Sciatic nerve (tissue), 2 donors: ENCODE measurements at regions not wholly inside any gene's neighbourhood (a gene's known extent, or its start where the extent isn't known, plus 50 kb on each side); places are given as distances from the start of the nearest gene placed in this dataset.

Source experiments
- ATAC-seq: fragments of 200-7000 bp; cut with Tn5 transposase; one replicate; pipeline ENCODE4 v1.9.1; 2020; ENCODE audit warnings: mild to moderate bottlenecking, moderate library complexity
- DNase-seq: peaks from one replicate; pipeline ENCODE4 v3.0.0-alpha.2; 2020; ENCODE audit warnings: low spot score
- intact Hi-C: fragments of 100-400 bp; cut with DNase I; formaldehyde crosslinking; loops from one replicate; pipeline ENCODE4 v1.14.2; 2022
- donor health status: DM: no; HTN: no; CAD: no.
- donor health status: DM: no; HTN: no; CAD: no.

DNA sequence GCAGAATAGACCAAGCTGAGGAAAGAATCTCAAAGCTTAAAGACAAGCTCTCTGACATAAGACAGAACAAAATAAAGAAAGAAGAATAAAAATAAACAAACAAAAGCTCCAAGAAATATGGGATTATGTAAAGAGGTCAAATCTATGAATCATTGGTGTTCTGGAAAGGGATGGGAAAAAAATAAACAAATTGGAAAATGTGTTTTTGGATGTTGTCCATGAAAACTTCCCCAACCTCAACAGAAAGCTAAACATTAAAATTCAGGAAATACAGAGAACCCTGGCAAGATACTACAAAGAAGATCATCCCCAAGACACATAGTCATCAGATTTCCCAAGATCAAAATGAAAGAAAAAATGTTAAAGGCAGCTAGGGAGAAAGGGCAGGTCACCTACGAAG lies 662.0 kb upstream of the CDH18 start:
- DNase-seq (no peak), ATAC-seq (no peak)
- intact Hi-C loops: no loop called here

DNA sequence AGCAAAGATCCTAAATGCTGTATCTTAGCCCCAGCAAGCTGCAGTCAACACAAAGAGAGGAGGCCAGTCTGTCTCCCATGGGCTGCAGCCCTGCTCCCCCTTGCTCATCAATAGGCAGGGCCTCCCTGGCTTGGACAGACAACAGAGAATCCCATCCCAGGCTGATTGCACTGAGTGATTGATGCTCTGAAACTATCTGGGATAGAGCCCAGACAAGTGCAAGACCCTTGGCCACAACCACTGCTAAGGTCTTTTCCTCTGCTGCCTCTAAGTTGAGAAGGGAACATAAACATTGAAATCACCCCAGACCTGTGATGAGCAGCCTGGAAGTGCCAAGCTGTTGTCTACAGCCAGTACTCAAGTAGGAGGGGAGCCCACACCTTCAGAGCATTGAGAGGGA lies 661.0 kb upstream of the CDH18 start:
- intact Hi-C loops: no loop called here

DNA sequence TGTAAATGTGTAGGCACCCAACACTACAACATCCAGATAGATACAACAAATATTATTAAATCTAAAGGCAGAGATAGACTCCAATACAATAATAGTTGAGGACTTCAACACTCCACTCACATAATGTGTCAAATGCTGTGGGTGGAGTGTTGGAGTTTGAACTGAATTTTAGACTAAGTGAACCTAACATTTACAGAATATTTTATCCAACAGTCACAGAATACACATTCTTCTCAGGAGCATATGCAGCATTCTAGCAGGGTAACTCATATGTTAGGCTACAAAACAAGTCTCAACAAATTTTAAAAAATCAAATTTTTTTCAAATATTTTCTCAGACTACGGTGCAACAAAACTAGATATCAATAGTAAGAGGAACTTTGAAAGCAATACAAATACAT lies 648.7 kb upstream of the CDH18 start:
- intact Hi-C loops: no loop called here
- ATAC-seq: no peak
- no peak for DNase-seq

More for the DNA sequence above, 661.0 kb upstream of the CDH18 start:
- ATAC-seq: no peak
- no peak for DNase-seq

DNA sequence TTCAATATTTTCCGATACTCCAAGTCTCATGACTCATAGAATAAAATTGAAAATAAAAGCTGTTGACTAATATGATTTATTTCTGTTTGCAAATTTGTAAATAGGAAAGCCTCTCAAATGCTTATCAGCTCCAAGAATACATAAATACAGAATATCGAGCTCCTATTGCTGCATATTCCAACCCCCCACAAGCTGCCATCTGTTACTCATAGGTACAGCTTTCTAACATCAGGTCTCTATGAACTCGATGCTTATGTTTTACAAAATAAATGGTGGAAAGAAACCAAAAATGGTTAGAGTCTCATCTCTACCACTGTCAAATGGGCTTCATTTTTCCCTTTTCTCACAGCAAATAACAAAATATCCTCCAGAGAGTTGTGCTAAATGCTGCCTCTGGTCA lies 631.6 kb upstream of the CDH18 start:
- intact Hi-C loops: no loop called here
- ATAC-seq (no peak), DNase-seq (no peak)

DNA sequence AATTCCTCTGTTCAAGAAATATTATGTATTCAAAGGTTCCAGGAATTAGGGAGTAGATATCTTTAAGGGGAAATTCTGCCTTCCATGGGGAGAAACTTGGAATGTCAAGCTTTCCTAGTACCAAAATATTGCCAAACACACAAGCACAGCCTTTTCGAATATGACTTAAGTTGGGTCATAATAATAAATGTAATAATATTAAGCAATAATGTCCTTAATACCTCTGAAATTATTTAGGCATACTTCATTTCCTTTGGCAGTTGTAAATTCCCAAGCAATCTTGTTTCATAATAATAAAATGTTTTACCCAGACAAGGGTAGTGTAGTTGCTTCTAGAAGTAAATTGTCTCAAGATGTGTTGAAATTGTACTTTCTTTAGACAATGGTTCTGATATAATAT lies 630.3 kb upstream of the CDH18 start:
- ATAC-seq (peak; percentile 66), DNase-seq (no peak)
- intact Hi-C loops: no loop called here

DNA sequence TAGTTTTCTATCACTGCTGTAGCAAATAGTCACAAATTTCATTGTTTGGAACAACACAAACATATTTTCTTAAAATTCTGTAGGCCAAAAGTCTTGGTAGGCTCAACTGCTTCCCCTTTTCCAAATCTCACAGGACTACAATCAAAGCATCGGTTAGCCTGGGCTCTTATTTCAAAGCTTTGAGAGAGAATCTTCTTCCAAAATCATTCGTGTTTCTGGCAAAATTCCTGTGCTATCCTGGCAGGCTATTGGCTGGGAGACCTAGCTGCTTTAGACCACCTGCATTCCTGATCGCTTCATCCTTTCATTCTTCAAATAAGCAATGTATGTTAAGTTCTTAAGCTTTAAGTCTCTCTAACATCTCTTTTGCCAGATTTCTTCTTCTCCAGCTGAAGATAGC lies 629.8 kb upstream of the CDH18 start:
- intact Hi-C loops: no loop called here
- ATAC-seq (peak; percentile 13), DNase-seq (no peak)

DNA sequence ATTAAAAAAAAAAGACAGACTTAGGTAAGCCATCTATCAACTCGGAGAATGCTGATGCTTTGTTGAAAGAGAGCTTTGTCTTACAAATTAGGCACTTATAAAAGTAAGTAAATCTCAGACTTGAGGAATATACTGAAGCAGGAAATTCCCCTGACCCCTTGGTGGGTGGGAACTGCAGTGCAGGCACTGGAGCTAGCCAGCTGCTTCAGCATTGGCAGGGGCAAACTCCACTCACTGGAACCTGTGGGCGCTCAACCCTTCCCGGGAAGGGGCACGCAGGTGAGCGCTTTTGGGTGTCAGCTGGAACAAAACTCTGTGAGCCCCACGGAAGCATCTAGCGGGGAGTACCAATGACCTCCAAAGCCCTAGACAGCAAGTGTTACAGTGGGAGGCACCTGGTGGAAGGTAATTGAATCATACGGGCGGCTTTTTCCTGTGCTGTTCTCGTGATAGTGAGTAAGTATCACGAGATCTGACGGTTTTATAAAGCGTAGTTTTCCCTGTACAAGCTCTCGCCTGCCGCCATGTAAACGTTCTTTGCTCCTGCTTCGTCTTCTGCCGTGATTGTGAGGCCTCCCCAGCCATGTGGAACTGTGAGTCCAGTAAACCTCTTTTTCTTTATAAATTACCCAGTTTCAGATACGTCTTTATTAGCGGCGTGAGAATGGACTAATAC lies 628.0 kb upstream of the CDH18 start:
- ATAC-seq: no peak
- intact Hi-C loops: no loop called here
- no peak for DNase-seq

DNA sequence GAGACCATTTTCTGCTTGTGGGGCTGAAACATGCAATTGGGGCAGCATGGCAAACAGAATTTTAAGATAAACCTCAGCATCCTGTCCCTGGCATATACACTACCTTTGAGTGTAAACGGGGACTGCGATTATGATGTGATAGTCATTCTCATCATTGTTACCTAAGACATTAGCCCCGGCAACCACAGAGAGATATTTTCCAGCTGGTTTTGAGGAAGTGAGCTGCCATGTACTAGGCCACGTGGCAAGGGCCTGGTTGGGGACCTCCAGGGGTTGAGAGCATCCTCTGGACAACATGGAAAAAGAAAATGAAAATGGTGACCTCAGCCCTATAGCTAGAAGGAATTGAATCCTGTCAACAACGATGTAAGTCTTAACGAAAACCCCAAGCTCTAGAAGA lies 623.6 kb upstream of the CDH18 start:
- ATAC-seq: no peak
- no peak for DNase-seq
- intact Hi-C loops: no loop called here

DNA sequence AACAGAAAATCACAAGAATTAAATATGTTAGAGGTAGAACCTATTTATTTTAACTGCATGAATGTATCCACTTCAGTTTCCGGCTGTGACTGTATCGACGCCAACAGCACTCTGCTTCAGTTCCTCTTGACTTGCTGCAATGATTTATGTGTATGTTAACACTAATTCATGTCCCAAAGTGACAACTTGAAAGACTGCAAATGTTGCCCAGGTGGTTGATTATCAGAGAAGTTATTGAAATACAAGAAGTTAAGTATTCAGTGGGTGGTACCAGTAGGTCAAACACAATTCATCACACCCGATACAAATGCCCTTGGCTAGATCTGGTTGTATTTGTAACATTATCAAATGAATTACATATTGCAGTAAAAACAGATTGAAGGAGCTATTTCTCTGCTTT lies 622.7 kb upstream of the CDH18 start:
- intact Hi-C loops: no loop called here
- no peak for DNase-seq
- no peak for ATAC-seq

DNA sequence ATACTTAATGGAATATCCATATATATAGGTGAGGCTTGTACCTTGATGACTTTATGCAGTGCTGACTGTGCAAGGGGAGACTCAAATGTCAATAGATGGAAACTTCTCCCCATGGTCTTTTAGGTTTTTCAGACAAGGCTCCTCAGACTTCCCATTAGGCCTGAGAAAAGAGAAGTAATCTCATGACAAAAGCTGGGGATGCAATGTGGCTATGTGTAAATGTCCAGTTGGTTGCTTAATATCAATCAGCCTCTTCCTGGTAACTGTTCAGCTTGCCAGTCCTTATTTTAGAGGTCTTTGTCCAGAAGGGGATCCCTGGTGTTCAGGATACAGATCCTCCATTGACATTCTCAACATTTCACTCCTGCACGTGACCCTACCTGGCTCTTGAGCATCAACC lies 621.1 kb upstream of the CDH18 start:
- ATAC-seq: no peak
- intact Hi-C loops: no loop called here
- no peak for DNase-seq

DNA sequence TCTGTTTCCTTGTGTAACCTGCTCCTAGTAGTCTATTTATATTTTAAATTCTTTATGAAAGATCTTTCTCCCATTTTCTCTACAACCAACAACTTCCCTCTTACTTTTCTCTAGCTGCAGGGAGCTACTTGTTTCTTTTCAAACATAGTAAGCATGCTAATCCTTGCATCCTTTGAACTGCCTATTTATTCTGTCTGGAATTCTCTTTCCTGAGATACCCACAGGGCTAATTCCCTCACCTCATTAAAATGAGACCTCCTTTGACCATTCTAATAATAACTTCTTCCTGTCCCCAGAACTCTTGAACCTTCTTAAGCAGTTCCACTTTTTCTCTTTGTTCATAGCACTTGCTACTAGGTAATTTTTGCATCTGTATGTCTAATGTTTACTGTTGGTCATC lies 620.6 kb upstream of the CDH18 start:
- DNase-seq (no peak), ATAC-seq (no peak)
- intact Hi-C loops: no loop called here

DNA sequence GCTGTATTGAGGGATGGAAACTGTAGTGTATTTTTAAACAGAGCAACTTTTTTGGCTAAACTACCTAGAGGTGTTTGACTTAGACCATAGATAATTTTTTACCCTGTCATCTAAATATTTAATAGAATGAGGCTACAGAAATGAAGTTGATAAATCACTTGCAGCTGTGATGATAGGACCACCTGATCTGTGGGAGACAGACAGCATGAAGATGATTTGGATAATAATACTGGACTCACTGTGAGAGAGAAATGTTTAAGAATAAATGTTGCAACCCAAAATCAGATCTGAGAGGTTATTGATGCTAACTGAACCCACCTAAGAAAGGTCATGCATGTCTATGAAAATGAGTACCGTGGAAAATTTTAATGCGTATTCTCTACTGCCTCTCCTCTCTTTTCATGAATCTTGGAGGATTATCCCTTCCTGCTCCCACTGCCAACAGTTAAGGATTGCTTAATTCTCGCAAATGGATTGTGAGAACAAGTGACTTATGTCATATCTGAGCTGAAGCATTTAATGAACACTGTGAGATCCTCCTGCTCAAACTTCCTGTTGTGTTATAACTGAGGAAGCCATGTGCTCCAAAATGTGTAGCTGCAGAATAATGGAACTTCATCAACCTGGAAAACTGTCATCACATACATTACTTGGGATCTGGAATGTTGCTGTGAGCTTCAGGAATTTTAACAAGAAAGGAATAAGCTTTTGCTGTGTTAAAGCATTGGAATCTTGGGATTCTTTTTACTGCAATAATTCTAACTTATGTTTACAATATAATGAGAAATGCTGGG lies 617.9 kb upstream of the CDH18 start:
- no peak for DNase-seq
- intact Hi-C loops: no loop called here
- peak; percentile 20 for ATAC-seq

DNA sequence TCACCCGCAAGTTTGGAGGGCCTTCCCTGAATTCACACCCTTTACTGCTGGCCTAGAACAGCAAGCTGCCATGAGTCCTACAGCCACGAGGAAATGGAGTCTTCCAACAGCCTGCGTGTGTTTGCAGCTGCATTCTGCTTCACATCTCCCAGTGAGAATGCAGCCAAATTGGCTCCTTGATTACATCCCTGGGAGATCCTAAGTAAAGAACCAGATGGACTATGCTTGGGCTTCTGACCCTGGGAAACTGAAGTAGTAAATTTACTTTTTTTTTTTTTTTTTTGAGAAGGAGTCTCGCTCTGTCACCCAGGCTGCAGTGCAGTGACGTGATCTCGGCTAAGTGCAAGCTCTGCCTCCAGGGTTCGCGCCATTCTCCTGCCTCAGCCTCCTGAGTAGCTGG lies 617.0 kb upstream of the CDH18 start:
- DNase-seq (no peak), ATAC-seq (peak; percentile 32)
- intact Hi-C loops: no loop called here

DNA sequence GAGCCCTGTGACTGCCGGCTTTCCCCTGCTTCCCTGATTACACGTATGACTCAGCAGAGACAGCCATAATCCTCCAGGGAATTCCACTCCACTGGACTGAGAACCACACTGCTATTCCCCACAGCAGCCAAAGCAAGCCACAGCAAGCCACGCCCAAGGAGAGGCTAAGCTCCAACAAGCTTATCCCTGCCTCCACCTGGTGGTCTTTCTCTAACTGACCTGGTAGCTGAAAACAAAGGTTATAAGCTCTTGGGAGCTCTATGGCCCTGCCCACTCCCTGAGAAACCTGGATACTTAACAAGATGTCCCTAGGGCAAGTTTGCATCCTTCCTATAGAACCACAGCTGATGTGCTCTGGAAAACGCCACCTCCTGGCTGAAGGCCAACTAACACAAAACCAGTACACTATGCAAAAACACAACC lies 613.7 kb upstream of the CDH18 start:
- DNase-seq: no peak
- ATAC-seq: no peak
- intact Hi-C loops: no loop called here

DNA sequence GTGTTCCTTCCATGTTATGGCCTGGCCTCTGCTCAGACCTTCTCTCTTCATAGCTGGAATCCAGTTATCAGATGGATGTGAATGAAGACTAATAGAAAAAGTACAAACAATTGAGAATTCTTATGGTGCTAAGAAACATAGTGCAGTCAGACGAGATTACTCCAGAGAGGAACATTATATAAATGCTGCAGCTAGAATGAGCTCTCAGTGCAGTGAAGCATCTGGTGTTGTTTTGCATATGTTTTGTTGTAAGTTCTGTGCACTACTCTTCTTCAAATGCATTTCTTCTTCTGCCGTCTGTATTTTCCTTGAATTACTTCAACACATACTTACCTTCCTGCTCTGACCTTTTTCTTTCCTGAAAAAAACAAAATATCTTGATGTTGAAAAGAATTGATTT lies 602.4 kb upstream of the CDH18 start:
- intact Hi-C loops: no loop called here
- no peak for DNase-seq
- ATAC-seq: no peak

DNA sequence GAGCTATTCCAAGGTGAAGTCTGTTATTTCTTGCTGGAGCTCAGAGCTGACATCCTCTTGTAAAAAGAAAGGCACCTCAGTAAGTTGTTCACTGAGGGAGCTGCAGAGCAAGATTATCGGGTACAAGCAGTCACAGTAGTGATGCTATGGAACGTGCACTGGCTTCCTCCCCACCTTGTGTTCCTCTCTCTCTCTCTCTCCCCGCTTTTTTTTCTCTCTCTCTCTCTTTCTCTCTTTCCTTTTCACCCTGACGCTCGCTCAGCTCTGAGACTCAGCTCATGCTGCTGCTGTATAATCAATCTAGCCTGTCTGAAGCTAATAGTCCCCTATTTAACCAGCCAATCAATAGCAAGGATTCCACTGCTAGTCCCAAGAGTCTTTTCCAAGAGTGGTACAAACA lies 587.6 kb upstream of the CDH18 start:
- intact Hi-C loops: no loop called here
- ATAC-seq: peak; percentile 30

DNA sequence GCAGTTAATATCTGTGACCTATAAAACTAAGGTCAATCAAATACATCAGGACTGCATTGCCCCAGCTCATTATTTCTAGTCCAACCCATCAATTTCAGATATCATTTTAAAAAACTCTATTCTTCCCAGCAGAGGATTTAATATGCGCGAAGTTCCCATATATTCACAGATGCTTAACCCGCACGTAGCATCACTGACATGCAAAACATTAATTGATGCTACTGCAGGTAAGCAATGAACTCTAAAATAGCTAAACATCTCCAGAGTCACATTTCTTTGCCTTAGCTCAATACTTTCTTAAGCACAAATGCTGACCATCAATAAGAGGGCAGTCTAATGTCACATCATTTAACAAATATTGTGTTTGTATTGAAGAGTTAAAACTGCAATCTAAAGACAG lies 586.6 kb upstream of the CDH18 start:
- ATAC-seq (no peak), DNase-seq (no peak)
- intact Hi-C loops: no loop called here

More for the DNA sequence above, 587.6 kb upstream of the CDH18 start:
- no peak for DNase-seq

DNA sequence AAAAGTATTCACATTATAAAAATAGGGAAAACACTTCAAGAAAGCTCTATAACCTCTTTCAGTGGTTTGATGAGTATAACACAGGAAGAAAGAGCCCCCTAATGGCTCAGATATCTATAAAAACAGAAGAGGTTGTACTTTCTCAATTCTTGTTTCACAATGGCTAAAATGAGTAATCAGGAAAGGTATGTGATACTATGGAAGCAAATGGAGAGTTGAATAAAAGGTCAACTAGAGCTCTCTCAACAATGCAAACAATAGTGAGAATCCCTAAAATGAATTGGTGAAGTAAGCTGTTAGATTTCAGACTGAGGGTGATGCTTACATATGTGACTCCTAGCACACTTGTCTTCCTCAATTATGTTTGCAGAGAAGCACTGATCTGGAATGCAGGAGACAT lies 584.6 kb upstream of the CDH18 start:
- intact Hi-C loops: no loop called here
- no peak for ATAC-seq
- DNase-seq: no peak

DNA sequence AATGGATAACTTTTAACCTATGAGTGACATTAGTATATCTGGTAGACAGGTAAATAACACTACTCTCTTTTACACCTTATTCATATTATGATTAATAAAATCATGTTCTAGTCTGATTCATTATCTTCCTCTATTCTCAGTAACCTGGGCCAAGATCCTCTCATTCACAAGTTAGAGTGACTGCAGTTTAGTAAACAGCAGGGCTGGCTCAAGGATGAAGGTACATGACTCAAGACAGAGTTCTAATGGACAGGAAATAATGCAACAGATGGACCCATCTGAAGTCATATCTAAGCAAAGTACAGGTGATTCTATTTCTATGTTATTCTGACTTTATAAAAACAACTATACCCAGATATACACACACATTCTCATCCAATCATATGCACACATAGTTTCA lies 582.5 kb upstream of the CDH18 start:
- intact Hi-C loops: no loop called here
- ATAC-seq: no peak
- no peak for DNase-seq

DNA sequence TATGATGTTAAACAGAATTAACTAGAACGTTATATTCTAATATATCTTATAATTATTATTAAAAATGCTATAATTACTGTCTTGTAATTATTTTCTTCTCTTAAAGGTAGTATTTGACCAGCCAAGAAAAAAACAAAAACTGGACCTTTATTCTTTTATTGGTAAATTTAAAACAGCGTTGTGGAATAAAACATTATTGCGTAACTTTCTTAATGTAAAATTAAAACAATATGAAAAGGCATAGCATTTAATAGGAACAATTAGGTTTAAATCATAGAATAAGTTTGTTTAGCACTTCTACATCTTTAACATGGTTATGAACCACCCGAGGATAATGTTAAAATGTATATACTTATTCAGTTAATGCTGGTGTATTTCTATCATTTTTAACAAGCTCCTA lies 574.5 kb upstream of the CDH18 start:
- ATAC-seq: no peak
- no peak for DNase-seq
- intact Hi-C loops: no loop called here

DNA sequence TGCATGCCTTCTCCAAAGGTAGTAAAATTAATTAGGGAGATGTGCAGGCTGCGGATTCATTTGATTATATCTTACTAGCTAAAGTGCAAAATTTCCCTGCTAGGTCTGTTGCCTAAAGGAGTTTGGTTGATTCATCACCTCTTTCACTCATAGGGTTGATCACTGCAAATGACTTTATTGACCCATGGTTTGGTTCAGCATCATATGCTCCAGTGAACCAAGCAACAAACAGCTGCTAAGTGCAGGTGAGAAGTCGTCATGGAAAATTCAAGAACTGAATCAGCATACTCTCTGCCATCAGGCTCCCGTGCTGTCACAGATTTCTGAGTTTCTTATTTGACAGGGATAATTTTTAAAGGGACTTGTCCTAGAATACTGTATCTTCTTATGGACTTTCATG lies 571.8 kb upstream of the CDH18 start:
- DNase-seq (no peak), ATAC-seq (no peak)
- intact Hi-C loops: no loop called here
